ENCODE measurements at regions not wholly inside any gene's neighbourhood (a gene's known extent, or its start where the extent isn't known, plus 50 kb on each side); places are given as distances from the start of the nearest gene placed in this dataset.
A peak's percentile ranks its signal among the peaks of the same experiment; 100 is the strongest.

DNA sequence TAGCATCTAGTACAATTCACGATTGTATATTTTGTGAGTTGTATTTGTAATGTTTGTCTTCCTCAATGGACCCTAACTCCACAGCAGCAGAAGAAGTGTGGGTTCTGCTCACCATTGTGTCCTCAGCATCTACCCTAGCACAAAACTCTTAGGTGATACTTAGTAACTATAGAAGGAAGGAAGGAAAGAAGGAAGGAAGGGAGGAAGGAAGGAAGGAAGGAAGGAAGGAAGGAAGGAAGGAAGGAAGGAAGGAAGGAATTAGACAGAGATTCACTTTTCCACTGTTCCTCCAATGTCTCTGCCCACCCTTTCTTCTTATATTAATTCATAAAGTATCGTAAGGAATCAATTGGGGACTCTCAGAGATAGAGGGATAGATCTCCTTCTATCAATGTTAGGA is 288.2 kb downstream of the NFIB start:
- peaks cover 25 to 32% of the 10 kb centered on the region in 2 donors for H3K4me1 ChIP-seq
- no peak for DNase-seq
- H3K4me3 ChIP-seq (replicated peaks in 1 of 3) = no peak overlapping the region
- peak overlapping the region in 2 of 3 donors; percentile 86 to 90 for H3K27ac ChIP-seq
- H3K27me3 ChIP-seq = no peaks in the 10 kb centered on the region
- H3K9me3 ChIP-seq = no peaks in the 10 kb centered on the region
- no peak for TF ChIP-seq POLR2A (IDR thresholded peaks at IDR 0.05)
- TF ChIP-seq, protein P1, sequence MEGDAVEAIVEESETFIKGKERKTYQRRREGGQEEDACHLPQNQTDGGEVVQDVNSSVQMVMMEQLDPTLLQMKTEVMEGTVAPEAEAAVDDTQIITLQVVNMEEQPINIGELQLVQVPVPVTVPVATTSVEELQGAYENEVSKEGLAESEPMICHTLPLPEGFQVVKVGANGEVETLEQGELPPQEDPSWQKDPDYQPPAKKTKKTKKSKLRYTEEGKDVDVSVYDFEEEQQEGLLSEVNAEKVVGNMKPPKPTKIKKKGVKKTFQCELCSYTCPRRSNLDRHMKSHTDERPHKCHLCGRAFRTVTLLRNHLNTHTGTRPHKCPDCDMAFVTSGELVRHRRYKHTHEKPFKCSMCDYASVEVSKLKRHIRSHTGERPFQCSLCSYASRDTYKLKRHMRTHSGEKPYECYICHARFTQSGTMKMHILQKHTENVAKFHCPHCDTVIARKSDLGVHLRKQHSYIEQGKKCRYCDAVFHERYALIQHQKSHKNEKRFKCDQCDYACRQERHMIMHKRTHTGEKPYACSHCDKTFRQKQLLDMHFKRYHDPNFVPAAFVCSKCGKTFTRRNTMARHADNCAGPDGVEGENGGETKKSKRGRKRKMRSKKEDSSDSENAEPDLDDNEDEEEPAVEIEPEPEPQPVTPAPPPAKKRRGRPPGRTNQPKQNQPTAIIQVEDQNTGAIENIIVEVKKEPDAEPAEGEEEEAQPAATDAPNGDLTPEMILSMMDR (IDR thresholded peaks at IDR 0.05) = no peak
- intact Hi-C loops (cut with DNase I) = loop anchor here (10.0 kb wide), 1 partner anchor 289 kb away; the partner anchor contains the start of gene NFIB
- H3K36me3 ChIP-seq = no peaks in the 10 kb centered on the region
- 43 to 49% methylated on average over 2 of the region's 2 CpGs for WGBS, 2 donors

DNA sequence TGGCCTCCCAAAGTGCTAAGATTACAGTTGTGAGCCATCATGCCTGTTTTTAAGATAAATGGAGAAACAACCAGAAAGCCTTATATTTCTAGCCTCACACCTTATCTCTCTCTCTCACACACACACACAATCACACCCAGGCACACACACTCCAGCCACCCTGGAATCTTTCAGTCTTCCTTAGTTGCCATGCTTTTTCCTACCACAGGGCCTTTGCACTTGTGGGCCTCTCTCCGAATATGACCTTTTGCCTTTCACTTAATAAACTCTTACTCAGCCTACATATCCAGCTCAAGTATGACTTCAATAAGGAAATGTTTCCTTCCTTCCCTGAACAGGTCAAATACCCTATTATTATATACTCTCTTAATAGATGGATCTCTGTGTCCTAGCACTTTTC is 290.7 kb downstream of the NFIB start:
- H3K27ac ChIP-seq = no peak overlapping the region
- H3K4me3 ChIP-seq (replicated peaks in 1 of 3) = no peak overlapping the region
- TF ChIP-seq, protein P1 (IDR thresholded peaks at IDR 0.05) = no peak
- TF ChIP-seq POLR2A (IDR thresholded peaks at IDR 0.05) = no peak
- intact Hi-C loops (cut with DNase I) = loop anchor here (10.0 kb wide), 1 partner anchor 292 kb away; the partner anchor contains the start of gene NFIB
- H3K4me1 ChIP-seq = peaks cover 17 to 22% of the 10 kb centered on the region in 2 donors
- no peaks in the 10 kb centered on the region for H3K9me3 ChIP-seq
- 93% methylated on average over 1 of the region's 1 CpG for WGBS, 2 donors
- H3K36me3 ChIP-seq = no peaks in the 10 kb centered on the region
- DNase-seq = no peak
- no peaks in the 10 kb centered on the region for H3K27me3 ChIP-seq

DNA sequence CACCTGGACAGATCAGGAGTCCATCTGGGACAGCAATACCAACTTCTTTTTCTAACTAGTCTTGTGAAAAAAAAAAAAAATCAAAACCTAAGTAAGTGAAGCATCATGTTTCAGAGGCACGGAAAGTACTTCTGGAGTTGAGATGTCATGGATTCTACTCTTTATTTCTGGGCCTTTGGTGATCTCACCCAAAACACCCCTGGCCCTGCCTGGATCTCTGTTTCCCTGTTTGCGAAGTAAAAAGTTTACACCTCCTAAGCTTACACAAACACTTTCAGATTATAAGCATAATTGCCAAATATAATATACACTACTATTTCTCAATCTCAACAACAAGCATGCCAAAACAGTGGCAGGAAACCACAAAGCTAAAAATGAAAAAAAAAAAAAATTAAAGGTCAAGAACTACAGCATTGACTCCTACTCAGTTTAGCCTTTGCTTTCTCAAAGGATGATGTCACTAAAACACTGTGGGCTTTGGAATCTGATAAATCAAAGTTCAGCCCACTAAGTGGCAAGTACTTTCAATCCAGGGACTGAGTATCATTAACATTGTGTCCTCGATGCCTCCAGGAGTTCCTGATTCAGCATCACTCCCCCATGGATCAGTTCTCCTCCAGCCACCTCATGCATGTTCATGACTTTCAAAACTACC is 291.9 kb downstream of the NFIB start:
- TF ChIP-seq, protein P1 (IDR thresholded peaks at IDR 0.05) = no peak
- no peak for TF ChIP-seq POLR2A (IDR thresholded peaks at IDR 0.05)
- Histone ChIP-seq H3K27ac (no peak overlapping the region), H3K27me3 (no peaks in the 10 kb centered on the region), H3K9me3 (no peaks in the 10 kb centered on the region), H3K4me1 (peaks cover 9 to 10% of the 10 kb centered on the region in 2 donors), H3K4me3 (replicated peaks in 1 of 3) (no peak overlapping the region), H3K36me3 (no peaks in the 10 kb centered on the region)
- 73 to 77% methylated on average over 3 of the region's 3 CpGs for WGBS, 2 donors
- no peak for DNase-seq
- intact Hi-C loops (cut with DNase I) = loop anchor here (10.0 kb wide), 1 partner anchor 293 kb away; the partner anchor contains the start of gene NFIB

DNA sequence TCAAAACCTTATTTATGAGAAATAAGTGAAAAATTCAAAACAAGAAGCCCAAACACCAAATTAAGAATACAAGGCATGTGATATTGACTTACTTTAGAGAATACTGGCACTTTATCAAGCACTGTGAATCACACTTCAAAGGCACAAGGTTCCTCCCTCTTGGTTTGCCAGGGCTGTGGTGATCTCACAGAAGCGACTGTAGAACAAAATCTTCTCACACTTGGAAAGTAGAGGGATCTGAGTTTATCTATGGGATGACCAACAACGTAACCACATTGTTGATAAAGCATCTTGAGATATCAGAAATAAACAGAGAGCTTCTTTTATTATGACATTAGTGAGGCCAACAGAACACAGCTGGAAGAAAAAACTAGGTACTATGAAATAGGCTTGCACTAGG is 295.9 kb downstream of the NFIB start:
- TF ChIP-seq, protein P1 (IDR thresholded peaks at IDR 0.05) = no peak
- no peak for TF ChIP-seq POLR2A (IDR thresholded peaks at IDR 0.05)
- 76 to 90% methylated on average over 2 of the region's 2 CpGs for WGBS, 2 donors
- Histone ChIP-seq H3K9me3 (no peaks in the 10 kb centered on the region), H3K36me3 (no peaks in the 10 kb centered on the region), H3K4me1 (peaks cover 8 to 12% of the 10 kb centered on the region in 2 donors), H3K27me3 (no peaks in the 10 kb centered on the region), H3K4me3 (replicated peaks in 1 of 3) (no peak overlapping the region), H3K27ac (no peak overlapping the region)
- intact Hi-C loops (cut with DNase I) = no loop called here
- no peak for DNase-seq

DNA sequence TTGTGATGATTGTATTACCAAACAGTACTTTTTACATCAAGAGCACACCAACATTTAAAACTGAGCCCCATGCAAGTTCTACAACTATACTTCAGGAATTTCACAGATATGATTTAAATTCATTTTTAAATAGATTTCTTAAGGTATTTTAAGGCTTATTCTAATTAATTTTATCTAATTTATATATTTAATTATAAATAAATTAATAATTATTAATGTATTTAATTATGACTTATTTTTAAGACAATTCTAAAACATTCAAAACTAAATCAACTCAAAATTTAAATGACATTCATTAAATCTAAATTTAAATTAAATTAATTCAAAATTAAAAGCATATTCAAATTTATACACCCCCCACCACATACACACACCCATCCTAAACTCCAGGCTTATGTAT is 299.2 kb downstream of the NFIB start:
- Histone ChIP-seq H3K4me1 (peaks cover 8 to 12% of the 10 kb centered on the region in 2 donors), H3K27me3 (no peaks in the 10 kb centered on the region), H3K27ac (no peak overlapping the region), H3K36me3 (no peaks in the 10 kb centered on the region), H3K4me3 (replicated peaks in 1 of 3) (no peak overlapping the region), H3K9me3 (no peaks in the 10 kb centered on the region)
- intact Hi-C loops (cut with DNase I) = no loop called here
- TF ChIP-seq POLR2A (IDR thresholded peaks at IDR 0.05) = no peak
- TF ChIP-seq, protein P1 (IDR thresholded peaks at IDR 0.05) = no peak
- no peak for DNase-seq

Measured in thyroid gland (tissue), 4 donors.